ENCODE measurements at regions not wholly inside any gene's neighbourhood (a gene's known extent, or its start where the extent isn't known, plus 50 kb on each side); places are given as distances from the start of the nearest gene placed in this dataset.

DNA sequence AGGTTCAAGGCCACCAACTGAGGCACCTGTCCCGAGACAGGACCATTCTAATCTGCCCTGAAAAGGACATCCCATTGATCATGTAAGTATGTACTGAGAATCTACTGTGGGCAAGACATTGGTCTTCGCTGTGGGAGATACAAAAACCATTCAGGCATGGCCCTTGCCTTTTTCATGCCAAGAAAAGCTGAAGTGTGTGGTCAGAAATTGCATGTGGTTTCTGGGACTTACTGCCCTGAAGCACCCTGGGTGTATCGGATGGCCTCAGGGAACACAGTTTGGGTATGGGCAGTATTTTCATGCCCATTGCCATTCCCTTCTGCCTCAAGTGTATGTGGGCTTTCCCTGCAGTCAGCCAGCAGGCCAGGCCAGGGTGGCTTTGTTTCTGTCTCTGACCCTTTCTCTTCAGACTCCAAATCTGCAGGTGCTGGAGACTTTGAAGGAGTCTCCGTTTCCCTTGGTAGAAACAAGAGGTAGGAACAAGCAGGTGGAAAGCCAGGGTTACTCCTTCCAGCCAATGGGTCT lies 285.7 kb downstream of the ZEB1 start:
- DNase-seq = no peak

DNA sequence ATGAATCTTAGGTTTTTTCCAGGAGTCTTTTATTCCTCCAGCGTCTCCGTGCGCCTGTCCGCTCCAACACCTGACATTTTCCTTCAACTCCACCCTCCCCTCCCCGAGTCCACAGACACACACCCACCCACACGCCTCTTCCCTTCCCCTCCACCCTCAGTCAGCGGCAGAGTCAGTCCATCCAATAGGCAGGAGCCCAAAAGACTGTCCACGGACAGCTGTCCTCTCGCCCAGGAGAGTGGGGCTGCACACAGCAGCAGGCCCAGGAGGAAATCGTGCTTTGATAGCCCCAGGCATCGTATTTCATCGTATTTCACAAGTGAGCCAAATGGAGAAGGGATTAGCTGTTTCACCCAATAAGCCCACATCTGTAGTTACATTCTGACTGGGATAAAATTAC lies 285.1 kb downstream of the ZEB1 start:
- DNase-seq = no peak

DNA sequence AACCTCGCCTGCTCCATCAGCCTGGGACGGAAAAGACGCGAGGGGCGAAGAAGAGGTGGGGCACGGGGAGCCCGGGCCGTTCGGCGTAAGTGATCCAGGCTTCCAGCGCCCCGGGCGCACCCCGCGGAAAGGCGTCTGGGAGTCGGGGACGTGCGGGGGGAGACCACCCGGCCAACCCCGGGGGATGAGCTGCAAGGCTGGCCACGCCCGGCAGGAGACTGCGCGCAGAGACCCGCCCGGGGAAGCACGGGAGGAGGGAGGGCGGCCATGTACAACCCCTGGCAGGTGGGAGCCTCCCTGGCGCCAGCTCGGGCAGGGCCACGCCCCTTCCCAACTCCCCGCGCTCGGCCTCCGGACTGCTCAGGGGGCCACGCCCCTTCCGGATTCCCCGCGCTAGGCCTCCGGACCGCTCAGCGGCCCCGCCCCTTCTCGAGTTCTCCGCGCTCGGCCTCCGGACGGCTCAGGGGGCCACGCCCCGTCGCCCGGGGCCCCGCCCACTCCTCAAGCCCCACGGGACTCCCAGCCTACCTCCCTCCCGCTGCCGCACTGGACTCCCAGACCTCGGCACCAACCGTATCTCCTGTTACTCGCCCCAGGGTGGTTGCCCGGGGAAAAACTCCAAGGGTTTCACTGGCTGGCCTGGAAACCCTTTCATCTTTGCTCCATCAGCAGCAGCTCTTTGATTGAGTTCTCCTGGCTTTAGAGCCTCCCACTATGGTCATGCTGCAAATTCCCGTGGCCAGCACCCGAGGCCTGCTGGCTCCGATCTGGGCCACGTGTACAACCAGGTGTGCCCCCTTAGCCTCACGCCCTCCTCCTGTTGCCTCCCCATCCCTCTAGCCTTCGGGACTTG lies 284.4 kb downstream of the ZEB1 start:
- DNase-seq = peak; percentile 69

DNA sequence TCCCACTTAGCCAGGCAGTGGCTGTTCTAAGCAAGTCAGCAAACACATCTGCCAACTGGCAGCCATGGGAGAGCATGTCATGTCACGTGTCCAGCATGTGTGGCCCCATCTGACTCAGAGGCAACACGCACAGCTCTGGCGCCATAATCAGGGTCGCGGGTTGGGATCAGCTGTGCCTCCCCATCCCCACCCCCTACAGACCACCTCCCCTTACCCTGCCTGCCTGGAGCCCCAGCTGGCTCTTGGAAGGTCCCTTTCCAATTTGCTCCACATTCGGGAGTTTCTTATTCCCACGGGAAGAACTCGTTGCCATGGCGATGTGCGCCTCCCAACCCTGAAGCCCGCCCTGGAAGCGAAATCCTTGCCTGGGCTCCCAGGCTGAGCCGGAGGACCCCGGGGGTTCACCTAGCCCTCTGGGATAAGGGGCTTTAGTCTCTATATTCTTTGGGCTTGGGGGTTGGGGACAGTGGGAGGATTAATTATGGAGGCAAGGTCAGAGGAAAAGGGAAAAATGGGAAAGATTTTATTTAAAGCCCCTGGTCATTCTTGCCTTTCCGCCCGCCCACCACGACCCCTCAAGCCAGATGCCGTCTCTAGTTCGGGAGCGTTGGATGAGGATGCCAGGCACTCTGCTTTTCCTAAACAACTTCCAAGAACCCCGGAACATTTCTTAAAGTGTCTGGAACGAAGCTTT lies 283.7 kb downstream of the ZEB1 start:
- DNase-seq = no peak

DNA sequence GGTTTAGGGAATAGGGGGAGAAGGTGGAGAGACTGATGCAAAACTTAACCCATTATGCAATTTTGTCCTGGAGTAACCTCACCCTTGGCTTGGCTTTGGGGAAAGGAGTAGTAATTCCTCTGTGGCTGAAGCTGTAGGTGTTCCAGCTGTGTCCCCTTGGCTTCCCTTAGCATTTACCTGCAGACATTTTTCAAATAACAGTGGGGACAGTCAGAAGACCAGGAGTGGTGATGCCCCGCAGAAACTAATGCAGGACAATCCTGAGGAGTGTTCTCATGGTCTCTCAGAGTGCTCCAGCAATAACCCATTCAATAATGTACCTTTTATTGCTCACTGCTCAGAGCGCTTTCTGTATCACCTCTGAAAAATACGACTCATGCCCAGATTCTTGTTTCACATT lies 282.1 kb downstream of the ZEB1 start:
- DNase-seq = no peak

DNA sequence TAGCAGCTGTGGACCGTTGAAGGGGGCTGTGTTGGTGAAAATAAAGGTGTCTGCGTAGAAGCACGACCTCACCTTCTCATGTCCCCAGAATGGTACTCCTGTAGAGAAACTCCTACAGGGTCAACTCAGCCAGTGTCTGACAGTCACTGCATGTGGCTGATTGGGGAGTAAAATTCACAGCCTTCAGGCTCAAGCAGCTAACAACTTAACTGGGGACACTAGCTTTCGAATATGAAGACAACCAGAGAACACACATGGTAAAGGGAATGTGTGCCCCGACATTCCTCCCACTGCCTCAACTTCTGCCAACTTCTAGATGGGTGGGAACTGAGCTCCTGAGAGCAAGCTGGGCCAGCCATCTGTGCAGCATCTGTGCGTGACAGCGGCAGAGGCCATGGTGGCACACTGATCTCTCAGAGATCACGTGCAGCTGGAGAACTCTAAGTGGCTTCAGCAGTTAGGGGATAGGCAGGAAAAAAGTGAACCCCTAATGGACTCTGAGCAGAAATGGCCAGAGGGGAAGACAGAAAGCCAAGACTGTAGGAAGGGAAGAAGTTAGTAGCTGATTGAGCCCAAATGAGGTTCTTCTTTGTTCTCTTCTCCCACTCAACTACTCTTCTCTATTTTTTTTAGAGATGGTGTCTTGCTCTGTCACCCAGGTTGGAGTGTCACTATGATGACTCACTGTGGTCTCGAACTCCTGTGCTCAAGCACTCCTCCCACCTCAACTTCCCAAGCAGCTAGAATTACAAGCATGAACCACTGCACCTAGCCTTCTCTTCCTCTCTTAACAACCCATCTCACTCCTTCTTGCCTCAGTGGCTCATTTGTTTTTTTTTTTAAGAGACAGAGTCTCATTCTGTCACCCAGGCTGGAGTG lies 280.8 kb downstream of the ZEB1 start:
- no peak for DNase-seq

DNA sequence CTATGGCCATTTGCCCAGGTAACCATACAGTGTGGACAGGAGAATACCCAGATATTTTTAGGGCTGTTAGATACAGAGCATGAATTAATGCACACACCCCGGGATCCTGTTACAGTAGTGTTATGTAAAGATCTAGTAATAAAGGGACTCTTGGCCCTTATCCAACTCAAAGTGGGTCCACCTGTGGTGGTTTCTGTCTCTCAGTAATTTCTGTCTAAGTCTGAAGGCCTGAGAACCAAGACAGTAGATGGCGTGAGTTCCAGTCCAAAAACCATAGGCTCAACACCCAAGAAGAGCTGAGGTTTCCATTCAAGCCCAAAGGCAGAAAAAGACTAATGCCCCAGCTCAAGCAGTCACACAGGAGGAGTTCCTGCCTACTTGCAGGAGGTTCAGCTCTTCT lies 277.7 kb downstream of the ZEB1 start:
- no peak for DNase-seq

DNA sequence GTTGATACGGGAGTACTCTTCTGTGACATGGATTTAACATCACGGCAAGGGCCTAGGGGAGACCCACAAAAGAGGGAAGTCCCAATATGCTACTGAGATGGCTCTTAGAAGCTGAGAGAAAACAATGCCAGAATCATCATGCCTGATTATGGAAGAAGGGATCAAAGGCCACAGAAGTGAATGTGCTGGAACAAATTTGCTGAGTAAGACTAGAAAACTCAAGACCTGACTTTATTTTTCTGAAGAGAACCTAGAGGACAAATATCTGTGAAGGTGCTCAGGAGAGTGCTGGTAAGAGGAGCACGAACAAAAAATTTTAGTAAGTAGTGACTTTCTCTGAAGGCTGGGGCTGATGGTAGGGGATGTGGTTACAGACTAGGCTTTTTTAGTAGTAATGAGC lies 277.0 kb downstream of the ZEB1 start:
- no peak for DNase-seq

DNA sequence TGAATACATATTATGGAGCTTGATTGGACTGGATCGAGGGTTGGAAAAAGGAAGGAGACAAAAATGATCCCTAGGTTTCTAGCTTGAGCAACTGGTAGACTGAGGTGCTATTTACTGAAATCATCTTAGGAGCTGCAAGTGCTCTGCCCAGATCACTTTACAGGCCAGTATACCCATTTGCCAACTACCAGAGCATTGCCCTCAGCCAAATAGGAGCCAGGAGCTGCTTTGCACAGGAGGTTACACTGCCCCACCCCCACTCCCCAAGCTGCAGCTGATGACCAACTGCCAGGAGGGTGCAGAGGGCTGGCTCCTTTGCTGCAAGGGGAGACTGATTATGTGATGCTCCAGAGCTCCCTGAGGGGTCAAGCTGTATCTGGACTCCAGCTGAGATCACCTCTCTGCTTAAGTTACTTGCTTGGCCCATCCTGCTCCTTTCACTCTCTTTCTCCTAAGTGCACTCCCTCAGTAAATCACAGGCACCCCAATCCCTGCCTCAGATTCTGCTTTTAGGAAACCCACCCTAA lies 275.4 kb downstream of the ZEB1 start:
- DNase-seq = no peak

DNA sequence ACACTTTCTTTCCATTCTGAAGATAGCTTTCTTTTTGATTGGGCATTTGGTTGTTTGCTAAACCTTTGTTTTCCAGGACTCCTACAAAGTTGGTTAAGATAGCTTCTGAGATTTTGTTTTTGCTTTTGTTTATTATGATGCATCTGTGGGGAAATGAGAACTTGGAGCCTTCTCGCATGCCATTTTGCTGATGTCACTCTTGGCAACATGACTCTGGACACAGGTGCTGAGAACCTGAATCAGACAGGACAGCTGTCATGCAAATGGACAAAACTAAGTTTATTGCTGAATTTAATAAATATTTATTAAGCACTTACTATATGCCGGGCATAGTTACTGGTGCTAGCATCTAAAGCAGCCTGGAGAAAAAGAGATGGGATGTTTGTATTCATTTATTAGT lies 274.1 kb downstream of the ZEB1 start:
- no peak for DNase-seq

DNA sequence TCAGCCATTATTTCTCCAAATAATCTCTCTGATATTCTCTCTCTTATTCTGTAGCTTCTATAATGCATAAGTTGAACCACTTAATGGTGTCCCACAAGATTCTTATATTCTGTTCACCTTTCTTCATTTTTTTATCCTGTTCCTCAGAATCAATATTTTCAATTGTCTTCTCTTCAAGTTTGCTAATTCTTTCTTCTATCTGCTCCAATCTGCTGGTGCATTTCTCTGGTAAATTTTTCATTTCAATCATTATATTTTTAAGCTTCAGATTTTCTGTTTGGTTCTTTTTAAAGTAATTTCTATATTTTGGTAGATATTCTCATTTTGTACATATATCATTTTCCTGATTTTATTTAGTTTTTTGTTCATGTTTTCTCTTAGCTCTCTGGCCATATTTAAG lies 272.6 kb downstream of the ZEB1 start:
- DNase-seq = no peak

DNA sequence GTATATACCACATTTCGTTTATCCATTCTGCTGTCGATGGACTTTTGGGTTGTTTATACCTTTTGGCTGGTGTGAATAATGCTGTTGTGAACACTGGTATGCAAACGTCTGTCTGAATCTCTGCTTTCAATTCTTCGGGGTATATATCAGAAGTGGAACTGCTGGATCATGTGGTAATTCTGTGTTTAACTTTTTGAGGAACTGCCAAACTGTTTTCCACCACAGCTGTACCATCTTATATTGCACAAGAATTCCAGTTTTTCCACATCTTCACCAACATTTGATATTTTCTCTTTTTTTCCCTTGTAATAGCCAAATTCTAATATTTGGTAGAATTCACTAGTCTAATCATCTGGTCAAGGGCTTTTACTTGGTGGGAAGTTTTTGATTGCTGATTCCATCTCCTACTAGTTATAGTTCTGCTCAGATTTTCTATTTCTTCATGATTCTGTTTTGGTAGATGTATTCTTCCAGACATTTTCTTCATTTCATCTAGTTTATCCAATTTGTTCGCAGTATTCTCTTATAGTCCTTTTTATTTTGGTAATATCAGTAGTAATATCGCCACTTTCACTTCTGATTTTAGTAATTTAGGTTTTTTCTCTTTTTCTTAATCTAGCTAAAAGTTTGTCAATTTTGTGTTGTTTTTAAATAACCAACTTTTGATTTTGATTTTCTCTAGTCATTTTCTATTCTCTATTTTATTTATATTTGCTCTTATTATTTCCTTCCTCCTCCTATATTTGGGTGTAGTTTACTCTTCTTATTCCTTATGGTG lies 271.2 kb downstream of the ZEB1 start:
- DNase-seq = no peak

DNA sequence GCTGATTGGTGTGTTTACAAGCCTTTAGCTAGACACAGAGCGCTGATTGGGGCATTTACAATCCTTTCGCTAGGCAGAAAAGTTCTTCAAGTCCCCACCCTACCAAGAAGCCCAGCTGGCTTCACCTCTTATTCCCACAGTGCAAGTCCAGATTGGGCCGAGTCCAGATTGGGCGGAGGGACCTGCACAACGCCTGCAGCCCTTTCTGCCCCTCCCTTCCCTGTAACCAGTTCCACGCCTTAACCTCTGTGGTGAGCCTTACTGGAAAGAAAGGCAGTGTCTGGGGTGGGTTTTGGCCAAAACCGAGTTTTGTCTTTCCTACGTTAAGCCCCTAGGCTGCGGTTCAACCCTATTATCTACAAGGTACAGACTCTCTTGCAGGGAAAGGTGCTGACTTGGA lies 268.7 kb downstream of the ZEB1 start:
- no peak for DNase-seq

DNA sequence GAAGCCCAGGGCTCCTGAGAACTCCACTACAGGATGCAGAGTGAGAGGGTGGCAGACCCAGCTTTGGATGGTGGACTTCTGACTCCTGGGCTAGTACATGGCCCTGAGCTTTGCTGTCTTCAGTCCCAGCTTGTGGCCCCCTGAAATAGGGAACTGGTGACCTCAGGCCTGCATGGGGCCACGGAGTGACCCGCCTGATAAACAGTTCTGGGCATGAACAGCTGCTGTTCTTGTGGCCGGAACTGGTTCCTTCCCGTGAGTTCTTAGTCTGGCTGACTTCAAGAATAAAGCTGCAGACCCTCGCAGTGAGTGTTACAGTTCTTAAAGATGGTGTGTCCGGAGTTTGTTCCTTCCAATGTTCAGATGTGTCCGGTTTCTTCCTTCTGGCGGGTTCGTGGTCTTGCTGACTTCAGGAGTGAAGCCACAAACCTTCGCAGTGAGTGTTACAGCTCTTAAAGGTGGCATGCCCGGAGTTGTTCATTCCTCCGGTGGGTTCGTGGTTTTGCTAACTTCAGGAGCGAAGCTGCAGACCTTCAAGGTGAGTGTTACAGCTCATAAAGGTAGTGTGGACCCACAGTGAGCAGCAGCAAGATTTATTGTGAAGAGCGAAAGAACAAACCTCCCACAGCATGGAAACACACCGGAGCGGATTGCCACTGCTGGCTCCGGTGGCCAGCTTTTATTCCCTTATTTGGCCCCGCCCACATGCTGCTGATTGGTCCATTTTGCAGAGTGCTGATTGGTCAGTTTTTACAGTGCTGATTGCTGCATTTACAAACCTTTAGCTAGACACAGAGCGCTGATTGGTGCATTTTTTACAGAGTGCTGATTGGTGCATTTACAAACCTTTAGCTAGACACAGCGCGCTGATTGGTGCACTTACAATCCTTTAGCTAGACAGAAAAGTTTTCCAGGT lies 268.0 kb downstream of the ZEB1 start:
- no peak for DNase-seq

DNA sequence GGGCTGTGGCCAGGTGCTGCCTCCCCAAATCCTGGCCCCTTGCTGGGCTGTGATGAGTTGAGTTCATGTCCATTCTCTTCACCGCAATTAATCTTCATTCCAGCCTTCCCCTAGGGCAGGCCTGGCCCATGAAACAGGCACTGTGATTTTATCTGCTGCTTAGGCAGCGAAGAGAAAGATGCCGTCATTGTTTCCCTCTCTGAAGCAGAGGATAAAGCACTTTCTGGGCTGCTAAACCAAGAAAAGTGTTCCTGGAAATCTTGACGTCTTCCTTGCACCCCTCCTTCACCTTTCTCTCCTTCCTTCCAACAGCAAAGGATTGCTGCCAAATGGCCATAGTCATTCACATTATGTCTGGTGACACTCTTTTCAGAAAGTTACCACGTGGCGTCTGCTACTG lies 265.9 kb downstream of the ZEB1 start:
- no peak for DNase-seq

DNA sequence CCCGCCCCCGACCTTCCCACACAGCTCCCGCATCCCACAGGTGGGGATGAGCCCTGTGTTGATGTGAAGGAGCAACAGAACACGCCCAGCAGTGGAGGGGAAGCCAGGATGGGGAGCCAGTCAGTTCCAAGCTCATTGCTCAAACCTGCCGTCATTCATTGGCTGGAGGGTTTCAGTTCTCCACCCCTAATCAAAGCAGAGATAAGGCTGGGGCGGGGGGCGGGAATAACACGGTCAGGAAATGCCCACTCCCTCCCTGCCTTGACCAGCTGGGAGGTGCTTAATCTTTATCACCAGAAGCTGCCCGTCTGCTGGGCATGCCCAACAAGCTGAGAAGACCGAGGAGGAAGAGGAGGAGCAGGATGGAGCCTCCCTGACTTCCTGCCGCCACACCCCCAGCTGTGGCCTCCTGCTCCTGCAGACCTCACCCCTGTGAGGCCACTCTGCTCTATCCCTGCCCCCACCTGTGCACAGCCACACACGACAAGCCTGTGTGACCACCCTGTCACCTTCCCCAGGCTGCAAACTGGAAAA lies 265.1 kb downstream of the ZEB1 start:
- DNase-seq = no peak

DNA sequence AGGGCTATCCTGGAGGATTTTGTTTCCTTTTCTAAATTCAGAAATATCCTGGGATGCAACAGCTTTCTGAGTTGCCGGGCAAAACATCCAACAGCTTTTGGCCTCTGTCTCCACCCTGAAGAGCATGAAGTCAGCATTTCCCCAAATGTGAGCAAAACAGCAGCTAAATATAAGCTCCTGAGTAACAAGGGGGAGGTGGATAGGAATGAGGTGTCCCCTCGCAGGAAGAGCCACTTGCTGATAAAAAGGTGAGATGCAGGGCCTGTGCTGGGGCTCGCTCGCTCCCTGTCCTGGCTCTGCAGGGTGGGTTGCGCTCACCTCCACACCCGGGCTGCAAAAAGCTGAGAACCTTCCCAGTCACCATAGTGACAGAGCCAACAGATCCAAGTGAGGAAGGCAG lies 264.3 kb downstream of the ZEB1 start:
- no peak for DNase-seq

DNA sequence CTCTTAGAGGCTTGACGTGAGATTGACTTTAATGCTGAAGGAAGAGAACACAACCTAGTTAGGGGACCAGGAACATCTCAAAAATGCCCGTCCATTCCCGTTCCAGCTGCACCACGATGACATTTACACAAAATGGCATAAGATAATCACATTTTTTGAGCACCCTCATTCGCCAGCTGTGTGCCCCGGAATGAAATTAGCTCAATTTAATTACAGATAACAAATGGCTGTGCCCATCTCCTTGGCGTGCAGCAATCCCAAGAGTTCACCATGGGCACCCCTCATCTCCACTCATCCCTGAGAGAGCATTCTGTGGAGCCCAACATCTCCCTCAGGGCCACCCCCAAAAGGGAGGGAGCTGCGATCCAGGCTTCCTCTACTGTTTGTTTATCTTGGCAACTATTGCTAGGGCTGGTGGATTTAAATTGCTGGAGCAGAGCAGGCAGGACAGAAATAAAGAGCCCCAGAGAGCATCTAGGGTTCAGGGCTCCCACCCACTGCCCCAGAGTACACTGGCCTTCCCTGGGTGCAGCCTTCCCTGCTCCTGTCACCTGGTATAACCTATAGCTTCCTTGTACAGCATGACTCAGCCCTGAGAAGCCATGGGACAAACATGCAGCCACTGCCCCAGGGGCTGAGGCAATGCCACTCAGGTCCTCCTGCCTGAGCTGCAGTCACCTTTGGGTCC lies 263.5 kb downstream of the ZEB1 start:
- DNase-seq = no peak

DNA sequence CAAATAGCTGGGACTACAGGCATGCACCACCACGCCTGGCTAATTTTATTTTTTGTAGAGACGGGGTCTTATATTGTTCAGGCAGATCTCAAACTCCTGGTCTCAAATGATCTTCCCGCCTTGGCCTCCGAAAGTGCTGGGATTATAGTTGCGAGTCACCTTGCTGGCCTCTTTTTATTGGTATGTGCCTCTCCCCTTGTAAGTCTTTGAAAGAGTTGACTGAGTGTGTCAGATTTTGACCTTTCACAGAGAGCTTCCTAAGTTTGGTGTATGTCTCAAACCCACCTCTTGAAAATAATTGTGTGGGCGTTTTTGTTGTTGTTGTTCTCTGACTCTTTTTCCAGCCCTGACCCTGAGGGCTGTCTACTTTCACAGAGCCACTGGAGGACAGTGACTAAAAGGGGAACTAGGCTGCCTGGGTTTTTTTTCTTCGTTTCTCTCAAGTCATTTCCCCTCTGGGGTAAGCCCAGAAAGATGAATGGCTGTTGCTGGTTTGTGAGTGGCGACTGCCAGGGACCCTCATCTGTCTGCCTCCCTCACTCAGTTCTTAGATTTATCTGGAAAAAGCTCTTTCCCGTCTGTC lies 262.8 kb downstream of the ZEB1 start:
- DNase-seq = no peak

DNA sequence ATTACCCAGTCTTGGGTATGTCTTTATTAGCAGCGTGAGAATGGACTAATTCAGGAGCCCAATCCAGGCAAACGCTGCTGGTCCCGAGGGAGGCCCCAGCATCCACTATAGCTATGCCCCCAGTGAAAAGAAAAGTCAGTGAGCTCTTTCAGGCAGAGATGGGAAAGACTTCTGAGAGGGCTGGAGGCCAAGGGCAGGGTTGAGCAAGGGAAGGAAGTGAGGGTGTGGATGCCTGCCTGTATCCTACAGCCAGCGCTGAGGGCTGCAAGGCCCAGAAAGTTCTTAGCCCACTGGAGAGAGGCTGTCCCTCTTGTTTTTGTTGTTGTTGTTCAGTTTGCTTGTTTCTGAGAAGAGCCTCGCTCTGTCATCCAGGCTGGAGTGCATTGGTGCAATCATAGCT lies 261.6 kb downstream of the ZEB1 start:
- no peak for DNase-seq
